OCI-LY1 (cell line): ENCODE measurements at regions not wholly inside any gene's neighbourhood (a gene's known extent, or its start where the extent isn't known, plus 50 kb on each side); places are given as distances from the start of the nearest gene placed in this dataset.

Source experiments
- EZH2 ChIP-seq: fragments of 200-600 bp; sonication (generic), shearing (Covaris generic); IDR thresholded peaks from 2 replicates; pipeline ENCODE4 v1.8.0; 2017; ENCODE audit warnings: borderline replicate concordance, mixed run types, mild to moderate bottlenecking, antibody characterized with exemption, low read length, moderate library complexity, mixed read lengths
- TF ChIP-seq, protein P1 (sequence below): fragments of 200-600 bp; sonication (generic), shearing (Covaris generic); IDR thresholded peaks from 2 replicates; pipeline ENCODE4 v1.5.1; 2017; ENCODE audit warnings: mild to moderate bottlenecking, antibody characterized with exemption, low read length, moderate library complexity, mixed read lengths

DNA sequence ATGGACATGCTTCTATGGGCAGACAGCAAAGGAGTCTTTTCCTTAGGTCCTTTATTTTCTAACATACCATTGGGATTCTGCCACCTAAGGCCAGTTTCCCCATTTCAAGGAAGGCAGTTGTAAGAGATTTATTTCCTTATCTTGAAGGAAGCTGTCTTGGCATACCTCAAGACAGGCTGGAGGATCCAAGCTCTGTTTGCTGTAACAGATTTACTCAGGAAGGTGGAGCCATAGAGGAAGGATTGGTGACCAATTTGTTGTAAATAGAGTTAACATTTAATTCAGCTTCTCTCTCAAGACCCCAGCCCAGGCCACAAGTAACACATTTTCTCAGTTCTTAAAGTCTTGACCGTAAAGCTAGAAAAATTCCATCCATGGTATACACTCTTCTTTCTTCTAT, 131.6 kb upstream of the TENM3 start:
- TF ChIP-seq EZH2 = no peak
- TF ChIP-seq, protein P1, sequence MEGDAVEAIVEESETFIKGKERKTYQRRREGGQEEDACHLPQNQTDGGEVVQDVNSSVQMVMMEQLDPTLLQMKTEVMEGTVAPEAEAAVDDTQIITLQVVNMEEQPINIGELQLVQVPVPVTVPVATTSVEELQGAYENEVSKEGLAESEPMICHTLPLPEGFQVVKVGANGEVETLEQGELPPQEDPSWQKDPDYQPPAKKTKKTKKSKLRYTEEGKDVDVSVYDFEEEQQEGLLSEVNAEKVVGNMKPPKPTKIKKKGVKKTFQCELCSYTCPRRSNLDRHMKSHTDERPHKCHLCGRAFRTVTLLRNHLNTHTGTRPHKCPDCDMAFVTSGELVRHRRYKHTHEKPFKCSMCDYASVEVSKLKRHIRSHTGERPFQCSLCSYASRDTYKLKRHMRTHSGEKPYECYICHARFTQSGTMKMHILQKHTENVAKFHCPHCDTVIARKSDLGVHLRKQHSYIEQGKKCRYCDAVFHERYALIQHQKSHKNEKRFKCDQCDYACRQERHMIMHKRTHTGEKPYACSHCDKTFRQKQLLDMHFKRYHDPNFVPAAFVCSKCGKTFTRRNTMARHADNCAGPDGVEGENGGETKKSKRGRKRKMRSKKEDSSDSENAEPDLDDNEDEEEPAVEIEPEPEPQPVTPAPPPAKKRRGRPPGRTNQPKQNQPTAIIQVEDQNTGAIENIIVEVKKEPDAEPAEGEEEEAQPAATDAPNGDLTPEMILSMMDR = no peak
